ENCODE measurements at regions not wholly inside any gene's neighbourhood (a gene's known extent, or its start where the extent isn't known, plus 50 kb on each side); places are given as distances from the start of the nearest gene placed in this dataset.

DNA sequence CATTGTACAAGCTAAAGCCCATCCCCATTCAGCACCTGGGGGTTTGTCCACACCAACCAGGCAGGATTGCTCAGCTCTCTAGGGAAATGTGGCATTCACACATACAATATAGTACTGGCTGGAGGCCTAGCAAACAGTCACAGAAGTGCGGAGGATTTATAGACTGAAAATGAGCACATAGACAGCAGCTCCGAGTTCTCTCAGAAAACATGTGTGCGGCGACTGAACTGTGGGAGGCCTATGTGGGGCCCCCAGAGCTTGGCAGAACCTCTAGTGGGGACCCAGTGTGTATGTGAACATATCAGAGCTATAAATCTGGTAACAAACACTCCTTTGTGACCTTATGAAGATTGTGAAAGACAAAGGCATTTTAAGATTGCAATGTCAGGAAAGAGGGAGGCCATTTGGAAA lies 431.1 kb downstream of the DTWD2 start:
- Histone ChIP-seq H3K27ac (ENCODE audit: low read depth, low read length, poor library complexity, severe bottlenecking) (no peak overlapping the region), H3K4me3 (ENCODE audit: low read depth, low read length, poor library complexity, severe bottlenecking) (no peak overlapping the region), H3K79me2 (ENCODE audit: insufficient read depth, low read depth, low read length) (no peaks in the 10 kb centered on the region), H4K20me1 (ENCODE audit: insufficient read depth, low read length) (no peaks in the 10 kb centered on the region), H2AFZ (ENCODE audit: low read length) (no peak overlapping the region), H3K9me2 (ENCODE audit: insufficient read depth, low read length) (no peaks in the 10 kb centered on the region), H3K4me1 (ENCODE audit: insufficient read depth, low read length, poor library complexity, severe bottlenecking) (no peaks in the 10 kb centered on the region), H3K4me2 (ENCODE audit: low read length) (no peak overlapping the region), H3K36me3 (ENCODE audit: insufficient read depth, low read length) (no peaks in the 10 kb centered on the region), H3K9me3 (ENCODE audit: low read length) (no peaks in the 10 kb centered on the region)
- TF ChIP-seq, protein P1, sequence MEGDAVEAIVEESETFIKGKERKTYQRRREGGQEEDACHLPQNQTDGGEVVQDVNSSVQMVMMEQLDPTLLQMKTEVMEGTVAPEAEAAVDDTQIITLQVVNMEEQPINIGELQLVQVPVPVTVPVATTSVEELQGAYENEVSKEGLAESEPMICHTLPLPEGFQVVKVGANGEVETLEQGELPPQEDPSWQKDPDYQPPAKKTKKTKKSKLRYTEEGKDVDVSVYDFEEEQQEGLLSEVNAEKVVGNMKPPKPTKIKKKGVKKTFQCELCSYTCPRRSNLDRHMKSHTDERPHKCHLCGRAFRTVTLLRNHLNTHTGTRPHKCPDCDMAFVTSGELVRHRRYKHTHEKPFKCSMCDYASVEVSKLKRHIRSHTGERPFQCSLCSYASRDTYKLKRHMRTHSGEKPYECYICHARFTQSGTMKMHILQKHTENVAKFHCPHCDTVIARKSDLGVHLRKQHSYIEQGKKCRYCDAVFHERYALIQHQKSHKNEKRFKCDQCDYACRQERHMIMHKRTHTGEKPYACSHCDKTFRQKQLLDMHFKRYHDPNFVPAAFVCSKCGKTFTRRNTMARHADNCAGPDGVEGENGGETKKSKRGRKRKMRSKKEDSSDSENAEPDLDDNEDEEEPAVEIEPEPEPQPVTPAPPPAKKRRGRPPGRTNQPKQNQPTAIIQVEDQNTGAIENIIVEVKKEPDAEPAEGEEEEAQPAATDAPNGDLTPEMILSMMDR (conservative IDR thresholded peaks at IDR 0.05; ENCODE audit: low read length): no peak
- TF ChIP-seq EZH2phosphoT487 (IDR thresholded peaks at IDR 0.05; ENCODE audit: borderline replicate concordance, low read depth, low read length): no peak
- POLR2A ChIA-PET: no interaction called here
- CTCF ChIA-PET (ENCODE audit: unreplicated experiment): no interaction called here
- no peak for DNase-seq (ENCODE audit: low spot score)
- no TSS peak for BruUV-seq (replicated peaks)
- intact Hi-C loops (cut with micrococcal nuclease; ENCODE audit: unreplicated experiment): no loop called here

DNA sequence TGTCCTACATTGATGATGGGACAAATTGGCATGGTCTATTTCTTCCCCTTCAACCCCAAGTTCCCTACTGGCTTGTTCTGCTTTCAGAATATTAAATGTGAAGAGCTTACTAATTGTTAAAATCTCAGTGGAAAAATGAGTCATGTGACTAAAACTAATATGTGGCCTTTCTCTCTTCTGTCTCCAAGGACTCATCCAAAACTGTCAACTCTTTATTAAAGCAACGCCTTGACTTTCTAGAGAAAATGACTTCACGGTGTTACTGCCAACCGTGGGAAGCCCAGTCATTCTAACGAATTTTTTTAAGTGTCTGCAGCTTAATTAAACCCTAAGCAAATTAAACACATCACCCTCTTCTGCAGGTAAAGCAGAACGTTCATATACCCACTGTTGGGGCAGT lies 431.6 kb downstream of the DTWD2 start:
- no TSS peak for BruUV-seq (replicated peaks)
- no peak for DNase-seq (ENCODE audit: low spot score)
- no peak overlapping the region for H3K4me2 ChIP-seq (ENCODE audit: low read length)
- no peak overlapping the region for H2AFZ ChIP-seq (ENCODE audit: low read length)
- H3K79me2 ChIP-seq (ENCODE audit: insufficient read depth, low read depth, low read length): no peaks in the 10 kb centered on the region
- no peak overlapping the region for H3K4me3 ChIP-seq (ENCODE audit: low read depth, low read length, poor library complexity, severe bottlenecking)
- ChIA-PET POLR2A (no interaction called here), CTCF (ENCODE audit: unreplicated experiment) (no interaction called here)
- TF ChIP-seq EZH2phosphoT487 (IDR thresholded peaks at IDR 0.05; ENCODE audit: borderline replicate concordance, low read depth, low read length): no peak
- TF ChIP-seq, protein P1 (conservative IDR thresholded peaks at IDR 0.05; ENCODE audit: low read length): no peak
- H3K36me3 ChIP-seq (ENCODE audit: insufficient read depth, low read length): no peaks in the 10 kb centered on the region
- no peaks in the 10 kb centered on the region for H3K9me3 ChIP-seq (ENCODE audit: low read length)
- H3K9me2 ChIP-seq (ENCODE audit: insufficient read depth, low read length): no peaks in the 10 kb centered on the region
- H3K27ac ChIP-seq (ENCODE audit: low read depth, low read length, poor library complexity, severe bottlenecking): no peak overlapping the region
- H4K20me1 ChIP-seq (ENCODE audit: insufficient read depth, low read length): no peaks in the 10 kb centered on the region
- intact Hi-C loops (cut with micrococcal nuclease; ENCODE audit: unreplicated experiment): no loop called here
- no peaks in the 10 kb centered on the region for H3K4me1 ChIP-seq (ENCODE audit: insufficient read depth, low read length, poor library complexity, severe bottlenecking)

DNA sequence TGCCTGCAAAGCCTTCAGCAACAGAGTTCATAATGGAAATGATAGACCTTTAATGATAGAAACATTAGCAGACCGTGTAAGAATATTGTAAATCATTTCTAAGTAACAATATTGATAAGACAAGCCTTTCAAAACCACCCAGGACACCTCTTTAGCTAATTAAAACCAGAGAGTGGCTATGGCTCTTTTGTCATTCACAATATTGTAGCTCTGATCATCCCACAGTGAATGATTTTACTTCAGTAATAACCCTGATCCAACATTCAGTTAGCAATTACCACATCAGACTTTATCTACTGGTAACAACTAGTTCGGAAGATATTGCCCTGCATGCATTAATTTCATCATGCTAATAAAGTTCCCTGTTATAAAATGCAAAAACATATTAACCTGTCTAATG lies 432.6 kb downstream of the DTWD2 start:
- Histone ChIP-seq H3K9me3 (ENCODE audit: low read length) (no peaks in the 10 kb centered on the region), H4K20me1 (ENCODE audit: insufficient read depth, low read length) (no peaks in the 10 kb centered on the region), H3K4me1 (ENCODE audit: insufficient read depth, low read length, poor library complexity, severe bottlenecking) (no peaks in the 10 kb centered on the region), H3K4me2 (ENCODE audit: low read length) (no peak overlapping the region), H3K27ac (ENCODE audit: low read depth, low read length, poor library complexity, severe bottlenecking) (no peak overlapping the region), H3K4me3 (ENCODE audit: low read depth, low read length, poor library complexity, severe bottlenecking) (no peak overlapping the region), H3K79me2 (ENCODE audit: insufficient read depth, low read depth, low read length) (no peaks in the 10 kb centered on the region), H3K9me2 (ENCODE audit: insufficient read depth, low read length) (no peaks in the 10 kb centered on the region), H3K36me3 (ENCODE audit: insufficient read depth, low read length) (no peaks in the 10 kb centered on the region), H2AFZ (ENCODE audit: low read length) (no peak overlapping the region)
- no peak for DNase-seq (ENCODE audit: low spot score)
- TF ChIP-seq EZH2phosphoT487 (IDR thresholded peaks at IDR 0.05; ENCODE audit: borderline replicate concordance, low read depth, low read length): no peak
- TF ChIP-seq, protein P1 (conservative IDR thresholded peaks at IDR 0.05; ENCODE audit: low read length): no peak
- CTCF ChIA-PET (ENCODE audit: unreplicated experiment): no interaction called here
- intact Hi-C loops (cut with micrococcal nuclease; ENCODE audit: unreplicated experiment): no loop called here
- POLR2A ChIA-PET: no interaction called here
- BruUV-seq (replicated peaks): no TSS peak
